H9 (cell line): ENCODE measurements at regions not wholly inside any gene's neighbourhood (a gene's known extent, or its start where the extent isn't known, plus 50 kb on each side); places are given as distances from the start of the nearest gene placed in this dataset.

Experiments used
- DNase-seq: peaks from one replicate; pipeline ENCODE4 v3.0.0-alpha.2; 2017
- H2AFZ ChIP-seq: one replicate; pipeline ENCODE4 v1.6.1; 2013; ENCODE audit warnings: mild to moderate bottlenecking, low read length, control low read depth, moderate library complexity
- H2AK5ac ChIP-seq: 2 replicates; pipeline ENCODE4 v1.6.1; 2013; ENCODE audit warnings: low read length, control low read depth, mixed read lengths; ENCODE audit not compliant: insufficient read length
- H2BK120ac ChIP-seq: one replicate; pipeline ENCODE4 v1.6.1; 2013; ENCODE audit warnings: low read depth, mild to moderate bottlenecking, low read length, control low read depth, inconsistent platforms; ENCODE audit not compliant: poor library complexity, severe bottlenecking
- H2BK12ac ChIP-seq: 2 replicates; pipeline ENCODE4 v1.6.1; 2013; ENCODE audit warnings: low read length, control low read depth, mixed read lengths, low read depth; ENCODE audit not compliant: insufficient read length
- H2BK15ac ChIP-seq: 2 replicates; pipeline ENCODE4 v1.6.1; 2013; ENCODE audit warnings: low read depth, low read length, control low read depth
- H2BK20ac ChIP-seq: one replicate; pipeline ENCODE4 v1.6.1; 2013; ENCODE audit warnings: low read depth, mild to moderate bottlenecking, low read length, control low read depth, inconsistent platforms; ENCODE audit not compliant: poor library complexity, severe bottlenecking
- H2BK5ac ChIP-seq: 2 replicates; pipeline ENCODE4 v1.6.1; 2013; ENCODE audit warnings: low read length, control low read depth, mixed read lengths; ENCODE audit not compliant: insufficient read length
- H3K14ac ChIP-seq: 2 replicates; pipeline ENCODE4 v1.6.1; 2013; ENCODE audit warnings: low read length, control low read depth; ENCODE audit not compliant: insufficient read depth
- H3K18ac ChIP-seq: 2 replicates; pipeline ENCODE4 v1.6.1; 2013; ENCODE audit warnings: low read depth, mild to moderate bottlenecking, mixed read lengths, low read length, control low read depth; ENCODE audit not compliant: insufficient read length
- H3K23ac ChIP-seq: 2 replicates; pipeline ENCODE4 v1.6.1; 2013; ENCODE audit warnings: low read length, control low read depth, mixed read lengths, low read depth; ENCODE audit not compliant: insufficient read length
- H3K23me2 ChIP-seq: 2 replicates; pipeline ENCODE4 v1.6.1; 2013; ENCODE audit warnings: low read depth, mild to moderate bottlenecking, mixed read lengths, low read length, control low read depth; ENCODE audit not compliant: insufficient read length, poor library complexity, severe bottlenecking
- H3K27ac ChIP-seq: 2 replicates; pipeline ENCODE4 v1.5.1; 2013; ENCODE audit warnings: low read length, control low read depth, mixed read lengths, low read depth; ENCODE audit not compliant: insufficient read length
- H3K27me3 ChIP-seq: 2 replicates; pipeline ENCODE4 v1.6.1; 2013; ENCODE audit warnings: low read length, control low read depth, inconsistent platforms; ENCODE audit not compliant: insufficient read depth
- H3K4ac ChIP-seq: 2 replicates; pipeline ENCODE4 v1.6.1; 2013; ENCODE audit warnings: low read depth, mild to moderate bottlenecking, control low read depth, inconsistent platforms, low read length, moderate library complexity
- H3K4me1 ChIP-seq: 2 replicates; pipeline ENCODE4 v1.6.1; 2013; ENCODE audit warnings: low read length, control low read depth, inconsistent platforms; ENCODE audit not compliant: insufficient read depth
- H3K4me2 ChIP-seq: 2 replicates; pipeline ENCODE4 v1.6.1; 2013; ENCODE audit warnings: low read length, control low read depth, mixed read lengths; ENCODE audit not compliant: insufficient read length, insufficient read depth
- H3K56ac ChIP-seq: 2 replicates; pipeline ENCODE4 v1.6.1; 2013; ENCODE audit warnings: low read depth, mild to moderate bottlenecking, mixed read lengths, low read length, control low read depth; ENCODE audit not compliant: insufficient read length
- H3K79me1 ChIP-seq: 2 replicates; pipeline ENCODE4 v1.6.1; 2013; ENCODE audit warnings: low read depth, mild to moderate bottlenecking, moderate library complexity, low read length, control low read depth, inconsistent platforms; ENCODE audit not compliant: insufficient read depth, poor library complexity, severe bottlenecking
- H3K79me2 ChIP-seq: 2 replicates; pipeline ENCODE4 v1.6.1; 2013; ENCODE audit warnings: low read length, control low read depth, inconsistent platforms; ENCODE audit not compliant: insufficient read depth
- H3K9ac ChIP-seq: 2 replicates; pipeline ENCODE4 v1.6.1; 2013; ENCODE audit warnings: low read length, control low read depth, mixed read lengths; ENCODE audit not compliant: insufficient read length; ENCODE audit errors: extremely low read depth
- H3K9me3 ChIP-seq: one replicate; pipeline ENCODE4 v1.6.1; 2013; ENCODE audit warnings: low read depth, low read length, inconsistent platforms; ENCODE audit not compliant: control insufficient read depth
- H3T11ph ChIP-seq: one replicate; pipeline ENCODE4 v1.6.1; 2013; ENCODE audit warnings: mild to moderate bottlenecking, low read length, control low read depth, inconsistent platforms
- H4K20me1 ChIP-seq: one replicate; pipeline ENCODE4 v1.6.1; 2013; ENCODE audit not compliant: control insufficient read depth, insufficient read length, insufficient read depth
- H4K5ac ChIP-seq: 2 replicates; pipeline ENCODE4 v1.6.1; 2013; ENCODE audit warnings: low read depth, mild to moderate bottlenecking, mixed read lengths, low read length, control low read depth; ENCODE audit not compliant: insufficient read length
- H4K8ac ChIP-seq: replicated peaks from 2 replicates; pipeline ENCODE4 v1.6.1; 2013; ENCODE audit warnings: low read length, control low read depth, mixed read lengths, low read depth; ENCODE audit not compliant: insufficient read length
- H4K91ac ChIP-seq: 2 replicates; pipeline ENCODE4 v1.6.1; 2013; ENCODE audit warnings: low read depth, mild to moderate bottlenecking, moderate library complexity, mixed read lengths, low read length, control low read depth; ENCODE audit not compliant: insufficient read length
- H3K27ac Mint-ChIP-seq, 3 experiments: 2 replicates in 2 of 3; 3 replicates in 1 of 3; pipeline ENCODE4 v1.8.0; 2020 to 2021; ENCODE audit warnings: mixed read lengths in 3 of 3, mild to moderate bottlenecking in 1 of 3, moderate library complexity in 1 of 3
- H3K27me3 Mint-ChIP-seq: 2 replicates; pipeline ENCODE4 v1.8.0; 2021; ENCODE audit warnings: low read depth, mild to moderate bottlenecking, moderate library complexity, mixed read lengths
- H3K36me3 Mint-ChIP-seq, 3 experiments: 2 replicates in 2 of 3; 3 replicates in 1 of 3; pipeline ENCODE4 v1.8.0; 2020 to 2021; ENCODE audit warnings: low read depth in 3 of 3, mixed read lengths in 3 of 3; ENCODE audit not compliant: insufficient read depth in 1 of 3
- H3K4me1 Mint-ChIP-seq, 2 experiments: 2 replicates each; pipeline ENCODE4 v1.8.0; 2020; ENCODE audit warnings: mixed read lengths in 2 of 2
- H3K4me3 Mint-ChIP-seq, 2 experiments: 2 replicates in 1 of 2; 3 replicates in 1 of 2; pipeline ENCODE4 v1.8.0; 2020 to 2021; ENCODE audit warnings: mild to moderate bottlenecking in 2 of 2, mixed read lengths in 2 of 2, moderate library complexity in 1 of 2
- H3K9me3 Mint-ChIP-seq, 2 experiments: 2 replicates in 1 of 2; 3 replicates in 1 of 2; pipeline ENCODE4 v1.8.0; 2020; ENCODE audit warnings: mild to moderate bottlenecking in 2 of 2, mixed read lengths in 2 of 2, moderate library complexity in 1 of 2
- CTCF ChIP-seq: fragments of 200-600 bp; sonication (generic); conservative IDR thresholded peaks from 3 replicates; pipeline ENCODE4 v1.8.0; 2021; ENCODE audit warnings: antibody characterized with exemption, mild to moderate bottlenecking
- WGBS: extraction: QIAGEN DNeasy Blood & Tissue Kit; methylation state at CpG from one replicate; pipeline ENCODE4 v1.1.7; 2013; ENCODE audit warnings: missing lambda C conversion rate, low lambda C conversion rate, mixed read lengths; ENCODE audit not compliant: insufficient read length; ENCODE audit errors: extremely low coverage; 5-methylcytosine and 5-hydroxymethylcytosine counted together

DNA sequence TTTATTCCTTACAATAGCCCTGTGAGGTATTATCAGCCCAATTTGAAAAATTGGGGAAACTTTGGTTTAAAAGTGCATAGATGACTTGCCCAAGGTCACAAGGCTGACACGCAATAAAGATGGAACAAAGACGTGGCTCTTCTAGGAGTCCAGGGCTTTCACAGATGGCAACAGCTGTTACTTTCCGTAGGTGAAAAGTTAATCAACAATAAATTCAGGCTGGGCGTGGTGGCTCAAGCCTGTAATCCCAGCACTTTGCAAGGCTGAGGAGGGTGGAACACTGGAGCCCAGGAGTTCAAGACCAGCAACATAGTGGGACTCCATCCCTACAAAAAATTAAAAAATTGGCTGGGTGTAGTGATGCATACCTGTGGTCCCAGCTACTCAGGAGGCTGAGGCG is 87.8 kb upstream of the ATF3 start:
- H3K56ac ChIP-seq, result no peak overlapping the region
- WGBS, result no CpG with 5 or more reads among the region's 5 CpGs
- no peaks in the 10 kb centered on the region for H3K9me3 ChIP-seq
- no peak overlapping the region for H2BK120ac ChIP-seq
- Mint-ChIP-seq H3K27me3 (peaks cover 12% of the 10 kb centered on the region), H3K4me3 (no peak overlapping the region), H3K9me3 (no peaks in the 10 kb centered on the region; a peak in 1 of 5 replicates), H3K36me3 (no peaks in the 10 kb centered on the region), H3K27ac (no peak overlapping the region), H3K4me1 (peaks cover 1 to 2% of the 10 kb centered on the region in 2 experiments)
- H3K14ac ChIP-seq, result no peak overlapping the region
- H2BK5ac ChIP-seq, result no peak overlapping the region
- no peak overlapping the region for H3K18ac ChIP-seq
- H2BK20ac ChIP-seq, result no peak overlapping the region
- no peak overlapping the region for H2AFZ ChIP-seq
- no peak overlapping the region for H4K8ac ChIP-seq
- H4K20me1 ChIP-seq, result no peaks in the 10 kb centered on the region
- H2BK15ac ChIP-seq, result no peak overlapping the region
- no peak for DNase-seq
- no peak overlapping the region for H3K9ac ChIP-seq
- H3K27ac ChIP-seq, result no peak overlapping the region
- H3K4me1 ChIP-seq, result no peaks in the 10 kb centered on the region
- TF ChIP-seq CTCF, result no peak
- H2BK12ac ChIP-seq, result no peak overlapping the region
- no peak overlapping the region for H3K4me2 ChIP-seq
- no peak overlapping the region for H3T11ph ChIP-seq
- no peak overlapping the region for H3K23ac ChIP-seq
- H3K23me2 ChIP-seq, result no peaks in the 10 kb centered on the region
- no peak overlapping the region for H4K5ac ChIP-seq
- H2AK5ac ChIP-seq, result no peak overlapping the region
- H3K4ac ChIP-seq, result no peak overlapping the region
- no peaks in the 10 kb centered on the region for H3K27me3 ChIP-seq
- no peaks in the 10 kb centered on the region for H3K79me2 ChIP-seq
- H3K79me1 ChIP-seq, result no peaks in the 10 kb centered on the region
- no peak overlapping the region for H4K91ac ChIP-seq
